ENCODE measurements at regions not wholly inside any gene's neighbourhood (a gene's known extent, or its start where the extent isn't known, plus 50 kb on each side); places are given as distances from the start of the nearest gene placed in this dataset.

DNA sequence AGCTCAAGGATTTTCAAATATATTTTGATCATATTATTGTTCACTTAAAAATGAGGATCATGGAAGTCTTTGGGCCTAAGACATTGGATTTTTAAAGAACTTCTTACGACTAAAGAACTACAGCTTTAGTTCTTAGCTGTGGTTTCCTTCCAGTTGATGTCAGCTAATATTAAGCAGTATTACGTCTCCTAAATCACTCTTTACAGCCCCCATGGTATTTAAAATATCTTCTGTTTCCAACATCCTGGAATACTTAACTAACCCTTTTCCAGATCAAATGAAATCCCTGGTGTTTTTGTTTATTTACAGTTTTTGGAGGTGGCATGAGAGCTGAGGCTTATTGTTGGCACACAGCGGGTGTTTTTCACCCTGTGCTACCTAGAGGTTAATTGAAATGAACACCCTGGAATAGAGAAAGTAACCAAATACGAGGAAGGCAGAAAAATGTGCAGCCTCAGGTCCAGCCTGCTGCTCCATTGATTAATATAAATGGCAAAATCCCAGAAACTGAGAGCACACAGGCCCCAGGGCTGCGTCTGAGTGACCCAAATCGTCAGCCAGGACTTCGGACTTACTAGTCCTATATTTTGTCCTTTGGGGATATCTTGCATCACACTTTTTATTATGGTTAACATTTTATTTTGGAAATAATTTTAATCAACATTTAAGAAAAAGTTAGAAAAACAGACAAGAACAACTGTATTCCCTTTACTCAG is 52.3 kb upstream of the ICE1 start:
- peaks cover 0 to 4% of the 10 kb centered on the region in 2 experiments; a peak in 2 of 4 replicates for H3K4me1 ChIP-seq (ENCODE audit: control insufficient read depth in 1 of 2, insufficient read depth in 2 of 2, low read depth in 1 of 2, low read length in 1 of 2)
- H3K9ac ChIP-seq, result no peak overlapping the region
- TF ChIP-seq PBX3 (IDR thresholded peaks at IDR 0.05) (no peak), POLR2AphosphoS5 (IDR thresholded peaks at IDR 0.05; ENCODE audit: low read depth, low read length) (no peak), USF2 (IDR thresholded peaks at IDR 0.05; ENCODE audit: borderline replicate concordance, low read depth, low read length) (no peak), MXI1 (IDR thresholded peaks at IDR 0.05; ENCODE audit: low read depth, low read length) (no peak), RXRA (IDR thresholded peaks at IDR 0.05; ENCODE audit: borderline replicate concordance, low read depth) (no peak), FOSL2 (IDR thresholded peaks at IDR 0.05; ENCODE audit: borderline replicate concordance, low read depth) (no peak), JUND (IDR thresholded peaks at IDR 0.05) (no peak), EZH2phosphoT487 (IDR thresholded peaks at IDR 0.05; ENCODE audit: borderline replicate concordance, low read depth) (no peak), RAD21 (IDR thresholded peaks at IDR 0.05; ENCODE audit: low read length) (no peak), TCF12 (IDR thresholded peaks at IDR 0.05) (no peak), GABPA (IDR thresholded peaks at IDR 0.05; ENCODE audit: low read depth) (no peak), USF1 (IDR thresholded peaks at IDR 0.05; ENCODE audit: borderline replicate concordance, low read depth) (no peak), RFX5 (IDR thresholded peaks at IDR 0.05; ENCODE audit: low read length) (no peak), FOXM1 (IDR thresholded peaks at IDR 0.05; ENCODE audit: low read depth) (no peak), TAF1 (IDR thresholded peaks at IDR 0.05; ENCODE audit: borderline replicate concordance, low read depth, low read length) (no peak), YY1 (IDR thresholded peaks at IDR 0.05; ENCODE audit: low read depth) (no peak), FOXJ3 (CRISPR knock-in tag; IDR thresholded peaks at IDR 0.05) (no peak), SIN3A (IDR thresholded peaks at IDR 0.05; ENCODE audit: borderline replicate concordance, low read depth, low read length) (no peak)
- TF ChIP-seq, protein P1, sequence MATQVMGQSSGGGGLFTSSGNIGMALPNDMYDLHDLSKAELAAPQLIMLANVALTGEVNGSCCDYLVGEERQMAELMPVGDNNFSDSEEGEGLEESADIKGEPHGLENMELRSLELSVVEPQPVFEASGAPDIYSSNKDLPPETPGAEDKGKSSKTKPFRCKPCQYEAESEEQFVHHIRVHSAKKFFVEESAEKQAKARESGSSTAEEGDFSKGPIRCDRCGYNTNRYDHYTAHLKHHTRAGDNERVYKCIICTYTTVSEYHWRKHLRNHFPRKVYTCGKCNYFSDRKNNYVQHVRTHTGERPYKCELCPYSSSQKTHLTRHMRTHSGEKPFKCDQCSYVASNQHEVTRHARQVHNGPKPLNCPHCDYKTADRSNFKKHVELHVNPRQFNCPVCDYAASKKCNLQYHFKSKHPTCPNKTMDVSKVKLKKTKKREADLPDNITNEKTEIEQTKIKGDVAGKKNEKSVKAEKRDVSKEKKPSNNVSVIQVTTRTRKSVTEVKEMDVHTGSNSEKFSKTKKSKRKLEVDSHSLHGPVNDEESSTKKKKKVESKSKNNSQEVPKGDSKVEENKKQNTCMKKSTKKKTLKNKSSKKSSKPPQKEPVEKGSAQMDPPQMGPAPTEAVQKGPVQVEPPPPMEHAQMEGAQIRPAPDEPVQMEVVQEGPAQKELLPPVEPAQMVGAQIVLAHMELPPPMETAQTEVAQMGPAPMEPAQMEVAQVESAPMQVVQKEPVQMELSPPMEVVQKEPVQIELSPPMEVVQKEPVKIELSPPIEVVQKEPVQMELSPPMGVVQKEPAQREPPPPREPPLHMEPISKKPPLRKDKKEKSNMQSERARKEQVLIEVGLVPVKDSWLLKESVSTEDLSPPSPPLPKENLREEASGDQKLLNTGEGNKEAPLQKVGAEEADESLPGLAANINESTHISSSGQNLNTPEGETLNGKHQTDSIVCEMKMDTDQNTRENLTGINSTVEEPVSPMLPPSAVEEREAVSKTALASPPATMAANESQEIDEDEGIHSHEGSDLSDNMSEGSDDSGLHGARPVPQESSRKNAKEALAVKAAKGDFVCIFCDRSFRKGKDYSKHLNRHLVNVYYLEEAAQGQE (IDR thresholded peaks at IDR 0.05; ENCODE audit: low read depth, low read length), result no peak
- TF ChIP-seq, protein P2, sequence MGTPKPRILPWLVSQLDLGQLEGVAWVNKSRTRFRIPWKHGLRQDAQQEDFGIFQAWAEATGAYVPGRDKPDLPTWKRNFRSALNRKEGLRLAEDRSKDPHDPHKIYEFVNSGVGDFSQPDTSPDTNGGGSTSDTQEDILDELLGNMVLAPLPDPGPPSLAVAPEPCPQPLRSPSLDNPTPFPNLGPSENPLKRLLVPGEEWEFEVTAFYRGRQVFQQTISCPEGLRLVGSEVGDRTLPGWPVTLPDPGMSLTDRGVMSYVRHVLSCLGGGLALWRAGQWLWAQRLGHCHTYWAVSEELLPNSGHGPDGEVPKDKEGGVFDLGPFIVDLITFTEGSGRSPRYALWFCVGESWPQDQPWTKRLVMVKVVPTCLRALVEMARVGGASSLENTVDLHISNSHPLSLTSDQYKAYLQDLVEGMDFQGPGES (IDR thresholded peaks at IDR 0.05; ENCODE audit: low read depth, low read length), result no peak
- ChIA-PET CTCF (interaction anchor here (1.2 kb wide), 1 partner anchor 26 kb away, joined by 5 read pairs; no protein-coding TSS in a partner anchor), POLR2A (no interaction called here)
- DNase-seq, result no peak
- no peak overlapping the region for H3K4me2 ChIP-seq
- no peaks in the 10 kb centered on the region for H3K9me2 ChIP-seq
- no peaks in the 10 kb centered on the region for H3K27me3 ChIP-seq (ENCODE audit: insufficient read depth)
- no peaks in the 10 kb centered on the region for H3F3A ChIP-seq (replicated peaks; ENCODE audit: insufficient read depth)
- H3K36me3 ChIP-seq (replicated peaks in 1 of 2; ENCODE audit: control insufficient read depth in 1 of 2, insufficient read depth in 2 of 2, low read length in 1 of 2), result no peaks in the 10 kb centered on the region
- no peak overlapping the region for H2AFZ ChIP-seq (ENCODE audit: low read depth)
- WGBS (ENCODE audit: low lambda C conversion rate), result 64% methylated on average over 7 of the region's 7 CpGs
- H3K4me3 ChIP-seq (ENCODE audit: low read depth in 2 of 2, low read length in 1 of 2), result no peak overlapping the region
- no peaks in the 10 kb centered on the region for H3K79me2 ChIP-seq (ENCODE audit: insufficient read depth)
- H3K27ac ChIP-seq (ENCODE audit: low read depth in 2 of 2, low read length in 1 of 2), result no peak overlapping the region
- H3K9me3 ChIP-seq, result no peaks in the 10 kb centered on the region
- no peaks in the 10 kb centered on the region for H4K20me1 ChIP-seq (ENCODE audit: insufficient read depth)
